Activated B cell treated with CpG ODN at 0.5 μM for 24 hours (primary cell): ENCODE measurements at regions not wholly inside any gene's neighbourhood (a gene's known extent, or its start where the extent isn't known, plus 50 kb on each side); places are given as distances from the start of the nearest gene placed in this dataset.

Experiments used
- ATAC-seq: fragments of 200-7000 bp; cut with Tn5 transposase; one replicate; pipeline ENCODE4 v1.10.0; 2021; ENCODE audit warnings: low read depth, mild to moderate bottlenecking, moderate library complexity
- CTCF ChIA-PET: fragments of 350-600 bp; sonication (Branson Sonifier 250); formaldehyde crosslinking; loops from one replicate; lab custom pipeline; 2021; ENCODE audit warnings: antibody characterized with exemption; lab: Charles Lee
- POLR2A ChIA-PET: fragments of 350-600 bp; sonication (Branson Sonifier 250); formaldehyde crosslinking; loops from one replicate; lab custom pipeline; 2021; ENCODE audit warnings: antibody characterized with exemption; lab: Charles Lee
- DNase-seq: peaks from one replicate; pipeline ENCODE4 v3.0.0; 2022
- H3K27ac Mint-ChIP-seq: one replicate; pipeline ENCODE4 v1.8.0; 2020; ENCODE audit warnings: mixed read lengths
- H3K27me3 Mint-ChIP-seq: one replicate; pipeline ENCODE4 v1.8.0; 2021; ENCODE audit warnings: mixed read lengths
- H3K36me3 Mint-ChIP-seq: one replicate; pipeline ENCODE4 v1.8.0; 2021; ENCODE audit warnings: low read depth, mixed read lengths
- H3K4me1 Mint-ChIP-seq: one replicate; pipeline ENCODE4 v1.8.0; 2021; ENCODE audit warnings: mixed read lengths
- H3K4me3 Mint-ChIP-seq: one replicate; pipeline ENCODE4 v1.8.0; 2020; ENCODE audit warnings: mild to moderate bottlenecking, mixed read lengths
- H3K9me3 Mint-ChIP-seq: one replicate; pipeline ENCODE4 v1.8.0; 2020; ENCODE audit warnings: mixed read lengths
- CTCF ChIP-seq: fragments of 200-600 bp; IDR thresholded peaks from one replicate; pipeline ENCODE4 v1.8.0; 2022; ENCODE audit warnings: antibody characterized with exemption, mild to moderate bottlenecking
- intact Hi-C: fragments of 100-400 bp; cut with micrococcal nuclease; formaldehyde crosslinking; loops from one replicate; pipeline ENCODE4 v1.15.1; 2024

DNA sequence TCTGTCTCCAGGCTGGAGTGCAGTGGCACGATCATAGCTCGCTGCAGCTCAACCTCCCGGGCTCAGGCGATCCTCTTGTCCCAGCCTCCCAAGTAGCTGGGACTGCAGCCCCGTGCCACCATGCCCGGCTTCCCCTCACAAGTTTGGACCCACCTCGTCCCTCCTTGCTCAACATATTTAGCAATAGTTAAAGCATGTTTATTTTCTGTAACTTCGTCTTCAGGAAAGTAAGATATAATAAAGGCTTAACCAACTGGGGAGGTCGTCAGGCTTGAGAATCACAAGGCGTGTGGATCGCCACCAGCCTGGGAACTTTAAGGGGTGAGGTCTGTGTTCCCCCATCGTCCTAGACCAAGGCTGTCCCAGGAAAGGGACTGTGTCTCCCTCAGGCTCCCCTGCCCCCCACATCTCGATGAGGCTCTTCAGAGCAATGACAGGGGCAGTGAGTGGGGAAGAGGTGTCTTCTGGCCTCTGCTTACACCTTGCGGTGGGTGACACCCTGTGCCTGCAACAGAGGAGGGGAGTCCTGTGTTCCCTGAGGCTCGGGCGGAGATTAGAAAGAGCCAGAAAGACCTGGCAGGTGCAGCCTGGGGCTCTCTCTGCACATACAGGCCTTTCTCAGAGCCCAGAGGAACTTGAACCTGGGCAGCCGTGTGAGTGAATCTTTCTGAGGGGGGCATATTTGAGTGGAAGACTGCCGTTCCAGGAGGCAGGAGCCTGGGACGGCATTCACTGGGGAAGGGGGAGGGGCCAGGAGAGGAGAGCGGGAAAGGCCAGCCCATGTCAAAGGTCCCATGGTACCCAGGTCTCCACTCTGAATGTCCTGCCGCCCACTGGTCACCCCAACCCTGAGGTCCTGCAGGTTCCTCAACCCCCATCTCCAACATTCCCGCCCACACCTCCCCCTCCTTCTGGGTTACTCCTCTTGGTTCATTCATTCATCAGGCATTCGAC is 152.3 kb downstream of the SMAD6 start:
- intact Hi-C loops: no loop called here

GRCh38 chr15:66855041-66855440 is 153.0 kb downstream of the SMAD6 start:
- no peak for TF ChIP-seq CTCF
- Mint-ChIP-seq H3K36me3 (no peaks in the 10 kb centered on the region), H3K27me3 (peaks cover 13% of the 10 kb centered on the region), H3K9me3 (no peaks in the 10 kb centered on the region), H3K27ac (no peak overlapping the region), H3K4me1 (peaks cover 13% of the 10 kb centered on the region), H3K4me3 (no peak overlapping the region)
- ChIA-PET POLR2A (no interaction called here), CTCF (no interaction called here)
- intact Hi-C loops: no loop called here
- ATAC-seq (no peak), DNase-seq (no peak)

More for the DNA sequence above, 152.3 kb downstream of the SMAD6 start:
- Mint-ChIP-seq H3K36me3 (no peaks in the 10 kb centered on the region), H3K27ac (no peak overlapping the region), H3K27me3 (peaks cover 13% of the 10 kb centered on the region), H3K9me3 (no peaks in the 10 kb centered on the region), H3K4me3 (no peak overlapping the region), H3K4me1 (peaks cover 13% of the 10 kb centered on the region)
- DNase-seq (no peak), ATAC-seq (no peak)
- no peak for TF ChIP-seq CTCF
- ChIA-PET CTCF (no interaction called here), POLR2A (no interaction called here)

DNA sequence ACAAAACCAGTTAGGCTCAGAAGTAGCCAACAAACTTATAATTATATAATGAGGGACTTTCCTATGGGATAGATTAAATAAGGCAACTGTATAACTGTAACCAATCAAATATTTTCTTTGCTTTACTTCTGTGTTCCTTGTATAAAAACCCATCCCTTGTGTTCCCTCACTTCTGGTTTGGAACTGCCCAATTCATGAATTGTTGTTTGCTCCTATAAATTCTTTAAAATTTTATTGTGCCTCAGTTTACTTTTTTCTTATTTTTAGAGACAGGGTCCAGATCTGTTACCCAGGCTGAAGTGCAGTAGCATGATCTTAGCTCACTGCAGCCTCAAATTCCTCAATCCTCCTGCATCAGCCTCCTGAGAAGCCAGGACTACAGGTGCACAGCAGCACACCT is 155.7 kb downstream of the SMAD6 start:
- CTCF ChIA-PET: no interaction called here
- POLR2A ChIA-PET: no interaction called here
- Mint-ChIP-seq H3K27ac (no peak overlapping the region), H3K4me1 (peaks cover 6% of the 10 kb centered on the region), H3K9me3 (no peaks in the 10 kb centered on the region), H3K36me3 (no peaks in the 10 kb centered on the region), H3K27me3 (peaks cover 9% of the 10 kb centered on the region), H3K4me3 (no peak overlapping the region)
- DNase-seq (no peak), ATAC-seq (no peak)
- no peak for TF ChIP-seq CTCF
- intact Hi-C loops: no loop called here

DNA sequence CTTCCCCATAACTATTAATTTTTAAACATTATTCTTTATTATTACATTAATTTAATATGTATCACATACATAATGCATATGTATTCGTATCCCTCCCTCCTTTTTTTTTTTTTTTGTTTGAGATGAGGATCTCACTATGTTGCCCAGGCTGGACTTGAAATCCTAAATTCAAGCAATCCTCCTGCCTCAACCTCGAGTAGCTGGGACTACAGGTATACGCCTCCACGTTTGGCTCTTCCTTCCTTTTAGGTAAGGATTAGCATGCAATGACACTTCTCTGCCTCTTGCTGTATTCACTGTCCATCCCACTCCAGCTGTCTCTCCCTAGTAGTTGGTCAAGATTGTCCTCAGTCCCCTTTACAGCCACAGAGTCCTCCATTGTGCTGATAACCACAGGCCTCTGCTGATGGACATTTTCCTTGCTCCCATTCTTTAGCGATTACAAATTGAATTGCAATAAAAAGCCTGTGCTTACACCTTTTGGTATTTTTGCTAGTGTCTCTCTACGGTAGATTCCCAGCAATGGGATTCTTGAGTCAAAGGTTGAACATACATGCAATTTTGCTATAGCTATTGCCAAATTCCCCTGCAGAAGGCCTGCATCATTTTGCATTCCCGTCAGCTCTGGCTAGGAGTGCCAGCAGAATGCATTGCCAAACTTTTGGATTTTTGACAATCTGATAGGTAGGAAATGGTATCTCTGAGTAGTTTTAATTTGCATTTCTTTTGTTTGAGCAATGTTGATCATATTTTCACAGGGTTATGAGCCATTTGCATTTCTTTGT is 156.6 kb downstream of the SMAD6 start:
- ATAC-seq (no peak), DNase-seq (no peak)
- no peaks in the 10 kb centered on the region for H3K36me3 Mint-ChIP-seq
- intact Hi-C loops: no loop called here
- CTCF ChIA-PET: no interaction called here
- TF ChIP-seq CTCF: no peak
- peaks cover 15% of the 10 kb centered on the region for H3K4me1 Mint-ChIP-seq
- POLR2A ChIA-PET: no interaction called here
- H3K4me3 Mint-ChIP-seq: no peak overlapping the region
- peaks cover 9% of the 10 kb centered on the region for H3K27me3 Mint-ChIP-seq
- no peak overlapping the region for H3K27ac Mint-ChIP-seq
- H3K9me3 Mint-ChIP-seq: no peaks in the 10 kb centered on the region

- Mint-ChIP-seq H3K27ac (no peak overlapping the region), H3K9me3 (no peaks in the 10 kb centered on the region)
- CTCF ChIA-PET: interaction anchor here (0.8 kb wide), 1 partner anchor 8 kb away, joined by 3 read pairs; no protein-coding TSS in a partner anchor
These were observed 157.7 kb downstream of the SMAD6 start for GRCh38 chr15:66859688-66860253.

More at GRCh38 chr15:66859688-66860253, 157.7 kb downstream of the SMAD6 start:
- TF ChIP-seq CTCF: no peak
- POLR2A ChIA-PET: no interaction called here
- H3K4me3 Mint-ChIP-seq: no peak overlapping the region
- ATAC-seq (no peak), DNase-seq (no peak)
- intact Hi-C loops: loop anchor here (5.0 to 10.0 kb wide), 2 partner anchors 225 to 443 kb away; no protein-coding TSS in a partner anchor
- H3K36me3 Mint-ChIP-seq: no peaks in the 10 kb centered on the region
- peaks cover 2% of the 10 kb centered on the region for H3K27me3 Mint-ChIP-seq
- H3K4me1 Mint-ChIP-seq: peaks cover 27% of the 10 kb centered on the region
